ENCODE measurements at regions not wholly inside any gene's neighbourhood (a gene's known extent, or its start where the extent isn't known, plus 50 kb on each side); places are given as distances from the start of the nearest gene placed in this dataset.

GRCh38 chr12:76241371-76241770, 106.8 kb downstream of the BBS10 start:
- Histone ChIP-seq H3K27ac (no peak overlapping the region), H3K4me3 (no peak overlapping the region), H3K9me3 (no peaks in the 10 kb centered on the region), H3K27me3 (ENCODE audit: insufficient read depth in 3 of 3, low read length in 2 of 3) (no peaks in the 10 kb centered on the region), H3K36me3 (ENCODE audit: insufficient read depth in 1 of 2, low read depth in 1 of 2) (no peaks in the 10 kb centered on the region), H3K4me1 (no peaks in the 10 kb centered on the region)
- ATAC-seq (no peak), DNase-seq (no peak)
- WGBS, 3 donors = 88 to 94% (median 93%) methylated on average over 1 of the region's 1 CpG
- intact Hi-C loops (cut with DNase I) = no loop called here
- TF ChIP-seq CTCF (IDR thresholded peaks at IDR 0.05) = no peak

GRCh38 chr12:76240281-76240680, 107.9 kb downstream of the BBS10 start:
- WGBS, 3 donors = 59 to 66% (median 63%) methylated on average over 6 of the region's 6 CpGs
- intact Hi-C loops (cut with DNase I) = no loop called here
- Histone ChIP-seq H3K27me3 (ENCODE audit: insufficient read depth in 3 of 3, low read length in 2 of 3) (no peaks in the 10 kb centered on the region), H3K9me3 (no peaks in the 10 kb centered on the region), H3K36me3 (ENCODE audit: insufficient read depth in 1 of 2, low read depth in 1 of 2) (no peaks in the 10 kb centered on the region), H3K4me3 (no peak overlapping the region), H3K27ac (no peak overlapping the region), H3K4me1 (no peaks in the 10 kb centered on the region)
- no peak for ATAC-seq
- DNase-seq = no peak
- TF ChIP-seq CTCF (IDR thresholded peaks at IDR 0.05) = no peak

- Histone ChIP-seq H3K36me3 (ENCODE audit: insufficient read depth in 1 of 2, low read depth in 1 of 2) (no peaks in the 10 kb centered on the region), H3K4me1 (no peaks in the 10 kb centered on the region), H3K4me3 (no peak overlapping the region), H3K27ac (no peak overlapping the region), H3K27me3 (ENCODE audit: insufficient read depth in 3 of 3, low read length in 2 of 3) (no peaks in the 10 kb centered on the region), H3K9me3 (no peaks in the 10 kb centered on the region)
- DNase-seq (no peak), ATAC-seq (no peak)
- WGBS, 3 donors = 80 to 90% (median 82%) methylated on average over 4 of the region's 4 CpGs
- TF ChIP-seq CTCF (IDR thresholded peaks at IDR 0.05) = no peak
- intact Hi-C loops (cut with DNase I) = no loop called here
These were observed 109.5 kb downstream of the BBS10 start for GRCh38 chr12:76238688-76239087.

GRCh38 chr12:76237086-76237701, 111.0 kb downstream of the BBS10 start:
- H3K4me3 ChIP-seq = no peak overlapping the region
- no peaks in the 10 kb centered on the region for H3K4me1 ChIP-seq
- no peaks in the 10 kb centered on the region for H3K9me3 ChIP-seq
- no peaks in the 10 kb centered on the region for H3K27me3 ChIP-seq (ENCODE audit: insufficient read depth in 3 of 3, low read length in 2 of 3)
- no peaks in the 10 kb centered on the region for H3K36me3 ChIP-seq (ENCODE audit: insufficient read depth in 1 of 2, low read depth in 1 of 2)
- TF ChIP-seq CTCF (IDR thresholded peaks at IDR 0.05) = no peak
- WGBS, 3 donors = 86 to 90% (median 89%) methylated on average over 7 of the region's 7 CpGs
- DNase-seq = no peak
- intact Hi-C loops (cut with DNase I) = no loop called here
- no peak for ATAC-seq
- no peak overlapping the region for H3K27ac ChIP-seq

GRCh38 chr12:76236640-76237039, 111.6 kb downstream of the BBS10 start:
- no peak overlapping the region for H3K27ac ChIP-seq
- 77 to 84% (median 83%) methylated on average over 7 of the region's 7 CpGs for WGBS, 3 donors
- no peaks in the 10 kb centered on the region for H3K4me1 ChIP-seq
- no peak for DNase-seq
- no peaks in the 10 kb centered on the region for H3K27me3 ChIP-seq (ENCODE audit: insufficient read depth in 3 of 3, low read length in 2 of 3)
- H3K36me3 ChIP-seq (ENCODE audit: insufficient read depth in 1 of 2, low read depth in 1 of 2) = no peaks in the 10 kb centered on the region
- ATAC-seq = no peak
- intact Hi-C loops (cut with DNase I) = no loop called here
- TF ChIP-seq CTCF (IDR thresholded peaks at IDR 0.05) = no peak
- H3K9me3 ChIP-seq = no peaks in the 10 kb centered on the region
- H3K4me3 ChIP-seq = no peak overlapping the region

Data from psoas muscle (tissue), 7 donors.